Lower lobe of right lung (tissue), 2 donors: ENCODE measurements at regions not wholly inside any gene's neighbourhood (a gene's known extent, or its start where the extent isn't known, plus 50 kb on each side); places are given as distances from the start of the nearest gene placed in this dataset.

Source experiments
- ATAC-seq, 2 donors: fragments of 200-7000 bp; cut with Tn5 transposase; one replicate each; pipeline ENCODE4 v1.9.1; 2020 to 2022; ENCODE audit warnings: mild to moderate bottlenecking in 2 of 2, moderate library complexity in 2 of 2
- DNase-seq: peaks from one replicate; pipeline ENCODE4 v3.0.0-alpha.2; 2020
- H3K27ac ChIP-seq: fragments of 200-600 bp; one replicate; pipeline ENCODE4 v1.8.0; 2022
- H3K27me3 ChIP-seq: fragments of 200-600 bp; one replicate; pipeline ENCODE4 v1.8.0; 2022; ENCODE audit warnings: low read depth
- H3K36me3 ChIP-seq: fragments of 200-600 bp; one replicate; pipeline ENCODE4 v1.8.0; 2022; ENCODE audit warnings: mild to moderate bottlenecking
- H3K4me1 ChIP-seq: fragments of 200-600 bp; one replicate; pipeline ENCODE4 v1.8.0; 2022
- H3K4me3 ChIP-seq: fragments of 200-600 bp; one replicate; pipeline ENCODE4 v1.8.0; 2022; ENCODE audit warnings: mild to moderate bottlenecking
- H3K9me3 ChIP-seq: fragments of 200-600 bp; one replicate; pipeline ENCODE4 v1.8.0; 2022
- CTCF ChIP-seq: fragments of 200-600 bp; IDR thresholded peaks from one replicate; pipeline ENCODE4 v1.8.0; 2022; ENCODE audit warnings: antibody characterized with exemption, mild to moderate bottlenecking
- intact Hi-C: fragments of 100-400 bp; cut with DNase I; formaldehyde crosslinking; loops from one replicate; pipeline ENCODE4 v1.11.0; 2022
- donor health status: DM: no; HTN: yes; CAD: no; lungs with severe emphysema.

GRCh38 chr5:174606153-174606552 is 118.2 kb upstream of the MSX2 start:
- intact Hi-C loops, result no loop called here
- no peak overlapping the region for H3K27ac ChIP-seq
- TF ChIP-seq CTCF, result no peak
- no peaks in the 10 kb centered on the region for H3K9me3 ChIP-seq
- no peaks in the 10 kb centered on the region for H3K27me3 ChIP-seq
- H3K4me3 ChIP-seq, result no peak overlapping the region
- H3K36me3 ChIP-seq, result no peaks in the 10 kb centered on the region
- ATAC-seq (no peak), DNase-seq (no peak)
- peaks cover 8% of the 10 kb centered on the region for H3K4me1 ChIP-seq

- Histone ChIP-seq H3K4me1 (peaks cover 8% of the 10 kb centered on the region), H3K36me3 (no peaks in the 10 kb centered on the region), H3K27me3 (no peaks in the 10 kb centered on the region), H3K9me3 (no peaks in the 10 kb centered on the region), H3K4me3 (no peak overlapping the region), H3K27ac (no peak overlapping the region)
- intact Hi-C loops, result no loop called here
- TF ChIP-seq CTCF, result no peak
- no peak for DNase-seq
- no peak for ATAC-seq
Measured at GRCh38 chr5:174606646-174607045, 117.7 kb upstream of the MSX2 start.

- Histone ChIP-seq H3K4me1 (peaks cover 8% of the 10 kb centered on the region), H3K36me3 (no peaks in the 10 kb centered on the region), H3K27ac (no peak overlapping the region), H3K4me3 (no peak overlapping the region), H3K27me3 (no peaks in the 10 kb centered on the region), H3K9me3 (no peaks in the 10 kb centered on the region)
- TF ChIP-seq CTCF, result no peak
- ATAC-seq (no peak), DNase-seq (no peak)
- intact Hi-C loops, result no loop called here
Measured at GRCh38 chr5:174607205-174607604, 117.2 kb upstream of the MSX2 start.

GRCh38 chr5:174607916-174608315 is 116.5 kb upstream of the MSX2 start:
- DNase-seq, result no peak
- no peak for TF ChIP-seq CTCF
- no peaks in the 10 kb centered on the region for H3K9me3 ChIP-seq
- no peak overlapping the region for H3K27ac ChIP-seq
- ATAC-seq, result no peak
- no peak overlapping the region for H3K4me3 ChIP-seq
- peaks cover 8% of the 10 kb centered on the region for H3K4me1 ChIP-seq
- H3K27me3 ChIP-seq, result no peaks in the 10 kb centered on the region
- no peaks in the 10 kb centered on the region for H3K36me3 ChIP-seq
- intact Hi-C loops, result no loop called here

- TF ChIP-seq CTCF, result no peak
- no peak overlapping the region for H3K4me3 ChIP-seq
- no peaks in the 10 kb centered on the region for H3K9me3 ChIP-seq
- DNase-seq (peak; percentile 85), ATAC-seq (peak; percentile 89 to 91)
- no peak overlapping the region for H3K27ac ChIP-seq
- intact Hi-C loops, result no loop called here
- no peaks in the 10 kb centered on the region for H3K36me3 ChIP-seq
- no peaks in the 10 kb centered on the region for H3K27me3 ChIP-seq
- peaks cover 8% of the 10 kb centered on the region for H3K4me1 ChIP-seq
Measured at GRCh38 chr5:174608631-174609097, 115.7 kb upstream of the MSX2 start.

- DNase-seq, result no peak
- peak; percentile 20 to 26 for ATAC-seq
- no peak for TF ChIP-seq CTCF
- H3K9me3 ChIP-seq, result no peaks in the 10 kb centered on the region
- no peak overlapping the region for H3K27ac ChIP-seq
- H3K27me3 ChIP-seq, result no peaks in the 10 kb centered on the region
- intact Hi-C loops, result no loop called here
- peaks cover 8% of the 10 kb centered on the region for H3K4me1 ChIP-seq
- no peak overlapping the region for H3K4me3 ChIP-seq
- no peaks in the 10 kb centered on the region for H3K36me3 ChIP-seq
Measured at GRCh38 chr5:174609116-174609515, 115.3 kb upstream of the MSX2 start.
